ENCODE measurements at regions not wholly inside any gene's neighbourhood (a gene's known extent, or its start where the extent isn't known, plus 50 kb on each side); places are given as distances from the start of the nearest gene placed in this dataset.

DNA sequence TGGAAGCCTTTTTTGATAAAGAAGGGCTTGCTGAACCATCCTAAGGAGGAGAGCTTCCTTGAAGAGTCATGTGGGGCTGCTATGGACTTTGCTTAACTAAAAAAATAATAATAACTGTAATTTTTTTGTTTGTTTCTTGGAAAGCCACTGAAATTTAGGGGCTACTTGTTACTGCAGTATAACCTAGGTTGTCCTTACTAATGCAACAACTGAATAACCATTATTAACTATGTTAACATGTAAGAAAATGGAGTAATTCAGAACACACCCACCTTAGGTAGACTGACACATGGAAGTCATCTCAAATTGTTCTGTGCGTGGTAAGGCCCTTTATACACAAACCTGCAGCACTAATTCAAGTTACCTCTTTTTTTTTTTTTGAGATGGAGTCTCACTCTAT lies 90.9 kb upstream of the SOX4 start:
- Histone ChIP-seq H3K4me3 (no peak overlapping the region), H3K9me3 (no peaks in the 10 kb centered on the region), H3K4me1 (no peaks in the 10 kb centered on the region), H3K27me3 (no peaks in the 10 kb centered on the region), H3K36me3 (ENCODE audit: low read depth, missing control alignments) (no peaks in the 10 kb centered on the region), H3K27ac (no peak overlapping the region)
- 86 to 97% methylated on average over 1 of the region's 1 CpG for WGBS, 2 donors
- no peak for TF ChIP-seq POLR2A (IDR thresholded peaks at IDR 0.05)
- TF ChIP-seq, protein P1, sequence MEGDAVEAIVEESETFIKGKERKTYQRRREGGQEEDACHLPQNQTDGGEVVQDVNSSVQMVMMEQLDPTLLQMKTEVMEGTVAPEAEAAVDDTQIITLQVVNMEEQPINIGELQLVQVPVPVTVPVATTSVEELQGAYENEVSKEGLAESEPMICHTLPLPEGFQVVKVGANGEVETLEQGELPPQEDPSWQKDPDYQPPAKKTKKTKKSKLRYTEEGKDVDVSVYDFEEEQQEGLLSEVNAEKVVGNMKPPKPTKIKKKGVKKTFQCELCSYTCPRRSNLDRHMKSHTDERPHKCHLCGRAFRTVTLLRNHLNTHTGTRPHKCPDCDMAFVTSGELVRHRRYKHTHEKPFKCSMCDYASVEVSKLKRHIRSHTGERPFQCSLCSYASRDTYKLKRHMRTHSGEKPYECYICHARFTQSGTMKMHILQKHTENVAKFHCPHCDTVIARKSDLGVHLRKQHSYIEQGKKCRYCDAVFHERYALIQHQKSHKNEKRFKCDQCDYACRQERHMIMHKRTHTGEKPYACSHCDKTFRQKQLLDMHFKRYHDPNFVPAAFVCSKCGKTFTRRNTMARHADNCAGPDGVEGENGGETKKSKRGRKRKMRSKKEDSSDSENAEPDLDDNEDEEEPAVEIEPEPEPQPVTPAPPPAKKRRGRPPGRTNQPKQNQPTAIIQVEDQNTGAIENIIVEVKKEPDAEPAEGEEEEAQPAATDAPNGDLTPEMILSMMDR (IDR thresholded peaks at IDR 0.05): no peak
- intact Hi-C loops (cut with DNase I; ENCODE audit: low total_unique reads): no loop called here
- DNase-seq: no peak

DNA sequence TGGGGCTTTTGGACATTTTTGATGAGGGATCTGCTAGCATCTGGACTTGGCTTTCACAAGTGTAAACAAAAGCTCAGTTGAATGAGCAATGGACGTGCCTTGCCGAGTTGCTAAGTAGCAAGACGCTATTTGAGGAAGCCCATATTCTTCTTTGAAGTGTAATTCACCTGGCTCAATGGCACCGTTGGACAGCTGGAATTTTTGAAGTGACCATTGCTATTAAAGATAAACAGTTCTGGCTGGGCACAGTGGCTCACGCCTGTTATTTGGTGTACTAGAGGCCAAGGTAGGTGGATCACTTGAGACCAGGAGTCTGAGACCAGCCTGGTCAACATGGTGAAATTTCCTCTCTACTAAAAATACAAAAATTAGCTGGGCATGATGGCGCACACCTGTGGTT lies 88.8 kb upstream of the SOX4 start:
- no peaks in the 10 kb centered on the region for H3K4me1 ChIP-seq
- 88 to 92% methylated on average over 6 of the region's 6 CpGs for WGBS, 2 donors
- H3K9me3 ChIP-seq: no peaks in the 10 kb centered on the region
- TF ChIP-seq, protein P1 (IDR thresholded peaks at IDR 0.05): no peak
- no peak for TF ChIP-seq POLR2A (IDR thresholded peaks at IDR 0.05)
- no peaks in the 10 kb centered on the region for H3K36me3 ChIP-seq (ENCODE audit: low read depth, missing control alignments)
- intact Hi-C loops (cut with DNase I; ENCODE audit: low total_unique reads): no loop called here
- no peak overlapping the region for H3K27ac ChIP-seq
- DNase-seq: no peak
- no peaks in the 10 kb centered on the region for H3K27me3 ChIP-seq
- H3K4me3 ChIP-seq: no peak overlapping the region

DNA sequence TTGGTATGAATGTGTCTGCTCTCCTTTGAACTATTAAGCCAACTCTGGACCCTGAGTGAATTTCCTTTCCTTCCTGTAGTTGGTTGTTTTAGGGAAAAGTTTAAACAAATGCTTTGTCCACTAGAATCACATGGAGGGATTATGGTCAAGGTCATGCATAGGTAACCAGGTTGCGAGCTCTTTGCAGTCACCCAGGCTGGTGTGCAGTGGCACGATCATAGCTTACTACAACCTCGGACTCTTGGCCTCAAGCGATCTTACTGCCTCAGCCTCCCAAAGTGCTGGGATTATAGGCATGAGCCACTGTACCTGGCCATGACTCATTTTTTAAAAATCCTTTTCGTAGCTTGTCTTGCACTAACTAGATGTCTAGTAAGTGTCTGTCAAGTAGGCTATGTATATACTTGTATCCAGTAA lies 88.0 kb upstream of the SOX4 start:
- intact Hi-C loops (cut with DNase I; ENCODE audit: low total_unique reads): no loop called here
- 93 to 94% methylated on average over 5 of the region's 5 CpGs for WGBS, 2 donors
- Histone ChIP-seq H3K4me3 (no peak overlapping the region), H3K36me3 (ENCODE audit: low read depth, missing control alignments) (no peaks in the 10 kb centered on the region), H3K9me3 (no peaks in the 10 kb centered on the region), H3K27ac (no peak overlapping the region), H3K4me1 (no peaks in the 10 kb centered on the region), H3K27me3 (no peaks in the 10 kb centered on the region)
- DNase-seq: no peak
- no peak for TF ChIP-seq POLR2A (IDR thresholded peaks at IDR 0.05)

DNA sequence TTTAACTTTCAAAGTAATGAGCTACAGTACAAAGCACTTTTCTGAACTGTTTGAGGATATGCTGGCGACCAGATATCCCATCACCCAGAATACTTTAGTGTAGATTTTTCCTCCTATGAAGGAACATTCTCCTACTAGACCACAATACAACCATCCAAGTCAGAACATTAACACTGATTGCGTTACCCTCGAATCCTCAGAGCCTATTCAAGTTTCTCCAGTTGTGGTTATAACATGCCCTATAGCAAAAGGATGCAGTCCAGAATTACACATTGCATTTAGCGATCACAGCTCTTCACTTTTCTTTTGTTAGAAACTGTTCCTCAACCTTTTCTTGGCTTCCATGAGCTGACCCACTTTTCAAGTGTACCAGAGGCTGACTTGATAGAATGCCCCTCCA lies 87.4 kb upstream of the SOX4 start:
- TF ChIP-seq POLR2A (IDR thresholded peaks at IDR 0.05): no peak
- TF ChIP-seq, protein P1 (IDR thresholded peaks at IDR 0.05): no peak
- DNase-seq: no peak
- H3K36me3 ChIP-seq (ENCODE audit: low read depth, missing control alignments): no peaks in the 10 kb centered on the region
- H3K9me3 ChIP-seq: no peaks in the 10 kb centered on the region
- no peak overlapping the region for H3K4me3 ChIP-seq
- WGBS, 2 donors: 94 to 97% methylated on average over 4 of the region's 4 CpGs
- intact Hi-C loops (cut with DNase I; ENCODE audit: low total_unique reads): no loop called here
- no peaks in the 10 kb centered on the region for H3K27me3 ChIP-seq
- no peak overlapping the region for H3K27ac ChIP-seq
- no peaks in the 10 kb centered on the region for H3K4me1 ChIP-seq

DNA sequence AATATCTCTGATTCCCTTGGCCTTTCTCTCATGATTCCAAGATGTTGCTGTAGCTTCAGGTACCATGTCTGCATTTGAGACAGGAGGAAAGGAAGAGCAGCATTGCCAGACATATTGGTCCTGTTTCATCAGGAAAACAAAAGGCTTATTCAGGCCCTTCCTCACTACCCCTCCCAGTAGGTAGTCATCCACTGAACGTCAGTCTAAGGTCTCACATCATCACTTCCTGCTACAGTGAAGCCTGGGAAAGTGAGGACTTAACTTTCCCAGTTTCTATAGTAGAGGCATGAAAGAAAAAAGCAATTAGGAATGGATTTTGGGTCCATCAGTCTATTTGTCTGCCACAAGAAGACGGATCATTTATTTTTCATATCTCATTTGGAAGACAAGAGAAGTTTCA lies 85.7 kb upstream of the SOX4 start:
- TF ChIP-seq, protein P1 (IDR thresholded peaks at IDR 0.05): no peak
- no peak for TF ChIP-seq POLR2A (IDR thresholded peaks at IDR 0.05)
- H3K27ac ChIP-seq: no peak overlapping the region
- 77 to 88% methylated on average over 2 of the region's 2 CpGs for WGBS, 2 donors
- DNase-seq: no peak
- H3K4me3 ChIP-seq: no peak overlapping the region
- H3K4me1 ChIP-seq: no peaks in the 10 kb centered on the region
- no peaks in the 10 kb centered on the region for H3K36me3 ChIP-seq (ENCODE audit: low read depth, missing control alignments)
- intact Hi-C loops (cut with DNase I; ENCODE audit: low total_unique reads): no loop called here
- no peaks in the 10 kb centered on the region for H3K9me3 ChIP-seq
- H3K27me3 ChIP-seq: no peaks in the 10 kb centered on the region
